Midbrain (tissue), 1 donor: ENCODE measurements at regions not wholly inside any gene's neighbourhood (a gene's known extent, or its start where the extent isn't known, plus 50 kb on each side); places are given as distances from the start of the nearest gene placed in this dataset.

Source experiments
- DNase-seq: peaks from one replicate; lab custom pipeline; 2025; lab: John Stamatoyannopoulos, UW

GRCh38 chr4:187602339-187603092 is 393.1 kb upstream of the ZFP42 start:
- no peak for DNase-seq

- DNase-seq, result no peak
These were observed 392.2 kb upstream of the ZFP42 start for GRCh38 chr4:187603093-187604025.

GRCh38 chr4:187604984-187605383 is 390.6 kb upstream of the ZFP42 start:
- no peak for DNase-seq

- DNase-seq, result peak; percentile 49
These were observed 389.0 kb upstream of the ZFP42 start for GRCh38 chr4:187606581-187606980.

- DNase-seq, result no peak
These were observed 387.6 kb upstream of the ZFP42 start for GRCh38 chr4:187608001-187608421.

GRCh38 chr4:187612301-187612700 is 383.3 kb upstream of the ZFP42 start:
- DNase-seq, result no peak

GRCh38 chr4:187613089-187613839 is 382.3 kb upstream of the ZFP42 start:
- no peak for DNase-seq

- DNase-seq, result no peak
These were observed 379.6 kb upstream of the ZFP42 start for GRCh38 chr4:187615972-187616371.

- no peak for DNase-seq
These were observed 378.5 kb upstream of the ZFP42 start for GRCh38 chr4:187617113-187617512.

GRCh38 chr4:187618701-187619281 is 376.8 kb upstream of the ZFP42 start:
- DNase-seq, result no peak

GRCh38 chr4:187619319-187619718 is 376.3 kb upstream of the ZFP42 start:
- DNase-seq, result no peak

GRCh38 chr4:187632260-187632995 is 363.1 kb upstream of the ZFP42 start:
- no peak for DNase-seq

GRCh38 chr4:187633245-187633644 is 362.3 kb upstream of the ZFP42 start:
- no peak for DNase-seq

- DNase-seq, result no peak
These were observed 338.6 kb upstream of the ZFP42 start for GRCh38 chr4:187656959-187657358.

GRCh38 chr4:187663076-187663475 is 332.5 kb upstream of the ZFP42 start:
- no peak for DNase-seq

GRCh38 chr4:187664011-187664410 is 331.6 kb upstream of the ZFP42 start:
- no peak for DNase-seq

GRCh38 chr4:187665086-187665485 is 330.5 kb upstream of the ZFP42 start:
- no peak for DNase-seq

- no peak for DNase-seq
These were observed 329.5 kb upstream of the ZFP42 start for GRCh38 chr4:187666034-187666433.

- DNase-seq, result peak; percentile 27
These were observed 328.7 kb upstream of the ZFP42 start for GRCh38 chr4:187666697-187667494.

- no peak for DNase-seq
These were observed 327.0 kb upstream of the ZFP42 start for GRCh38 chr4:187668526-187669082.
